DOHH2 (cell line): ENCODE measurements at regions not wholly inside any gene's neighbourhood (a gene's known extent, or its start where the extent isn't known, plus 50 kb on each side); places are given as distances from the start of the nearest gene placed in this dataset.

Source experiments
- CTCF ChIP-seq: fragments of 200-600 bp; sonication (generic); IDR thresholded peaks from one replicate; pipeline ENCODE4 v1.5.1; 2014; ENCODE audit warnings: antibody characterized with exemption, mild to moderate bottlenecking, low read depth, low read length; ENCODE audit not compliant: poor library complexity, severe bottlenecking
- EZH2phosphoT487 ChIP-seq: fragments of 200-600 bp; sonication (generic); IDR thresholded peaks from 2 replicates; pipeline ENCODE4 v1.6.1; 2017; ENCODE audit warnings: borderline replicate concordance, mild to moderate bottlenecking, antibody characterized with exemption, low read length, moderate library complexity, mixed read lengths

- TF ChIP-seq CTCF (no peak), EZH2phosphoT487 (no peak)
Observed at GRCh38 chr5:158162026-158162425, 303.1 kb upstream of the CLINT1 start.
